ENCODE measurements at regions not wholly inside any gene's neighbourhood (a gene's known extent, or its start where the extent isn't known, plus 50 kb on each side); places are given as distances from the start of the nearest gene placed in this dataset.

DNA sequence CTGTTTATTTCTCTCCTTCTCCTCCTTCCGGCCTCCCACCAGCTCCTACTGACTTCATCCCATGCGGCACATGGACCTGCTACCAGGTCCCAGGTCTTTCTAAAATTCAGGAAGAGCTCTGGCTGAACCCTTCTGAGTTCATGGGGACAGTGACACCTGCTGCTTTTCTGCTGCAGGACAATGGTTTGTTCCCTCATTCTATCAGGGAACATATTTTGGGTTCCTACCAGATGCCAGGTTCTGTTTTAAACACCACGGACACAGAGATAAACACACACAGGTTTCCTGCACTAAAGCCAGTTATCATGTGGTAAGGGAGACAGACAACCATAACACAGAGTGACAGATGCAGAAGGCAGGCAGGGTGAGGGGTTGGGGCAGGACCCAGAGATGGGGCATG, 114.0 kb upstream of the RAB4A start (continued):
- TF ChIP-seq, protein P1, sequence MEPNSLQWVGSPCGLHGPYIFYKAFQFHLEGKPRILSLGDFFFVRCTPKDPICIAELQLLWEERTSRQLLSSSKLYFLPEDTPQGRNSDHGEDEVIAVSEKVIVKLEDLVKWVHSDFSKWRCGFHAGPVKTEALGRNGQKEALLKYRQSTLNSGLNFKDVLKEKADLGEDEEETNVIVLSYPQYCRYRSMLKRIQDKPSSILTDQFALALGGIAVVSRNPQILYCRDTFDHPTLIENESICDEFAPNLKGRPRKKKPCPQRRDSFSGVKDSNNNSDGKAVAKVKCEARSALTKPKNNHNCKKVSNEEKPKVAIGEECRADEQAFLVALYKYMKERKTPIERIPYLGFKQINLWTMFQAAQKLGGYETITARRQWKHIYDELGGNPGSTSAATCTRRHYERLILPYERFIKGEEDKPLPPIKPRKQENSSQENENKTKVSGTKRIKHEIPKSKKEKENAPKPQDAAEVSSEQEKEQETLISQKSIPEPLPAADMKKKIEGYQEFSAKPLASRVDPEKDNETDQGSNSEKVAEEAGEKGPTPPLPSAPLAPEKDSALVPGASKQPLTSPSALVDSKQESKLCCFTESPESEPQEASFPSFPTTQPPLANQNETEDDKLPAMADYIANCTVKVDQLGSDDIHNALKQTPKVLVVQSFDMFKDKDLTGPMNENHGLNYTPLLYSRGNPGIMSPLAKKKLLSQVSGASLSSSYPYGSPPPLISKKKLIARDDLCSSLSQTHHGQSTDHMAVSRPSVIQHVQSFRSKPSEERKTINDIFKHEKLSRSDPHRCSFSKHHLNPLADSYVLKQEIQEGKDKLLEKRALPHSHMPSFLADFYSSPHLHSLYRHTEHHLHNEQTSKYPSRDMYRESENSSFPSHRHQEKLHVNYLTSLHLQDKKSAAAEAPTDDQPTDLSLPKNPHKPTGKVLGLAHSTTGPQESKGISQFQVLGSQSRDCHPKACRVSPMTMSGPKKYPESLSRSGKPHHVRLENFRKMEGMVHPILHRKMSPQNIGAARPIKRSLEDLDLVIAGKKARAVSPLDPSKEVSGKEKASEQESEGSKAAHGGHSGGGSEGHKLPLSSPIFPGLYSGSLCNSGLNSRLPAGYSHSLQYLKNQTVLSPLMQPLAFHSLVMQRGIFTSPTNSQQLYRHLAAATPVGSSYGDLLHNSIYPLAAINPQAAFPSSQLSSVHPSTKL (CRISPR knock-in tag; IDR thresholded peaks at IDR 0.05): no peak
- TF ChIP-seq SMC3 (IDR thresholded peaks at IDR 0.05; ENCODE audit: low read length) (peak; percentile 95), JUND (CRISPR knock-in tag; IDR thresholded peaks at IDR 0.05) (no peak), RELA (CRISPR knock-in tag; IDR thresholded peaks at IDR 0.05) (no peak), ZNF570 (CRISPR knock-in tag; IDR thresholded peaks at IDR 0.05; ENCODE audit: borderline replicate concordance) (no peak), GATAD2A (CRISPR knock-in tag; IDR thresholded peaks at IDR 0.05) (peak; percentile 34; the same call in 1 of the 2 replicates), STAG1 (CRISPR knock-in tag; IDR thresholded peaks at IDR 0.05) (peak; percentile 97), ZNF337 (CRISPR knock-in tag; IDR thresholded peaks at IDR 0.05; ENCODE audit: borderline replicate concordance, low read depth) (no peak), SMAD1 (CRISPR knock-in tag; IDR thresholded peaks at IDR 0.05; ENCODE audit: borderline replicate concordance, low read depth) (no peak), SPEN (CRISPR knock-in tag; IDR thresholded peaks at IDR 0.05; ENCODE audit: low read depth) (no peak), RORA (CRISPR knock-in tag; IDR thresholded peaks at IDR 0.05) (no peak)
- TF ChIP-seq, protein P2, sequence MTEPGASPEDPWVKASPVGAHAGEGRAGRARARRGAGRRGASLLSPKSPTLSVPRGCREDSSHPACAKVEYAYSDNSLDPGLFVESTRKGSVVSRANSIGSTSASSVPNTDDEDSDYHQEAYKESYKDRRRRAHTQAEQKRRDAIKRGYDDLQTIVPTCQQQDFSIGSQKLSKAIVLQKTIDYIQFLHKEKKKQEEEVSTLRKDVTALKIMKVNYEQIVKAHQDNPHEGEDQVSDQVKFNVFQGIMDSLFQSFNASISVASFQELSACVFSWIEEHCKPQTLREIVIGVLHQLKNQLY (CRISPR knock-in tag; IDR thresholded peaks at IDR 0.05): no peak
- TF ChIP-seq, protein P3, sequence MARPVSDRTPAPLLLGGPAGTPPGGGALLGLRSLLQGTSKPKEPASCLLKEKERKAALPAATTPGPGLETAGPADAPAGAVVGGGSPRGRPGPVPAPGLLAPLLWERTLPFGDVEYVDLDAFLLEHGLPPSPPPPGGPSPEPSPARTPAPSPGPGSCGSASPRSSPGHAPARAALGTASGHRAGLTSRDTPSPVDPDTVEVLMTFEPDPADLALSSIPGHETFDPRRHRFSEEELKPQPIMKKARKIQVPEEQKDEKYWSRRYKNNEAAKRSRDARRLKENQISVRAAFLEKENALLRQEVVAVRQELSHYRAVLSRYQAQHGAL (CRISPR knock-in tag; IDR thresholded peaks at IDR 0.05; ENCODE audit: not compliant biosample characterization): no peak
- TF ChIP-seq, protein P4, sequence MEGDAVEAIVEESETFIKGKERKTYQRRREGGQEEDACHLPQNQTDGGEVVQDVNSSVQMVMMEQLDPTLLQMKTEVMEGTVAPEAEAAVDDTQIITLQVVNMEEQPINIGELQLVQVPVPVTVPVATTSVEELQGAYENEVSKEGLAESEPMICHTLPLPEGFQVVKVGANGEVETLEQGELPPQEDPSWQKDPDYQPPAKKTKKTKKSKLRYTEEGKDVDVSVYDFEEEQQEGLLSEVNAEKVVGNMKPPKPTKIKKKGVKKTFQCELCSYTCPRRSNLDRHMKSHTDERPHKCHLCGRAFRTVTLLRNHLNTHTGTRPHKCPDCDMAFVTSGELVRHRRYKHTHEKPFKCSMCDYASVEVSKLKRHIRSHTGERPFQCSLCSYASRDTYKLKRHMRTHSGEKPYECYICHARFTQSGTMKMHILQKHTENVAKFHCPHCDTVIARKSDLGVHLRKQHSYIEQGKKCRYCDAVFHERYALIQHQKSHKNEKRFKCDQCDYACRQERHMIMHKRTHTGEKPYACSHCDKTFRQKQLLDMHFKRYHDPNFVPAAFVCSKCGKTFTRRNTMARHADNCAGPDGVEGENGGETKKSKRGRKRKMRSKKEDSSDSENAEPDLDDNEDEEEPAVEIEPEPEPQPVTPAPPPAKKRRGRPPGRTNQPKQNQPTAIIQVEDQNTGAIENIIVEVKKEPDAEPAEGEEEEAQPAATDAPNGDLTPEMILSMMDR (CRISPR knock-in tag; IDR thresholded peaks at IDR 0.05): peak; percentile 72
- TF ChIP-seq, protein P5, sequence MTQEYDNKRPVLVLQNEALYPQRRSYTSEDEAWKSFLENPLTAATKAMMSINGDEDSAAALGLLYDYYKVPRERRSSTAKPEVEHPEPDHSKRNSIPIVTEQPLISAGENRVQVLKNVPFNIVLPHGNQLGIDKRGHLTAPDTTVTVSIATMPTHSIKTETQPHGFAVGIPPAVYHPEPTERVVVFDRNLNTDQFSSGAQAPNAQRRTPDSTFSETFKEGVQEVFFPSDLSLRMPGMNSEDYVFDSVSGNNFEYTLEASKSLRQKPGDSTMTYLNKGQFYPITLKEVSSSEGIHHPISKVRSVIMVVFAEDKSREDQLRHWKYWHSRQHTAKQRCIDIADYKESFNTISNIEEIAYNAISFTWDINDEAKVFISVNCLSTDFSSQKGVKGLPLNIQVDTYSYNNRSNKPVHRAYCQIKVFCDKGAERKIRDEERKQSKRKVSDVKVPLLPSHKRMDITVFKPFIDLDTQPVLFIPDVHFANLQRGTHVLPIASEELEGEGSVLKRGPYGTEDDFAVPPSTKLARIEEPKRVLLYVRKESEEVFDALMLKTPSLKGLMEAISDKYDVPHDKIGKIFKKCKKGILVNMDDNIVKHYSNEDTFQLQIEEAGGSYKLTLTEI (CRISPR knock-in tag; conservative IDR thresholded peaks at IDR 0.05): no peak
- TF ChIP-seq, protein P6, sequence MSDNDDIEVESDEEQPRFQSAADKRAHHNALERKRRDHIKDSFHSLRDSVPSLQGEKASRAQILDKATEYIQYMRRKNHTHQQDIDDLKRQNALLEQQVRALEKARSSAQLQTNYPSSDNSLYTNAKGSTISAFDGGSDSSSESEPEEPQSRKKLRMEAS (IDR thresholded peaks at IDR 0.05): peak; percentile 36; the same call in 1 of the 2 replicates
- TF ChIP-seq, protein P7, sequence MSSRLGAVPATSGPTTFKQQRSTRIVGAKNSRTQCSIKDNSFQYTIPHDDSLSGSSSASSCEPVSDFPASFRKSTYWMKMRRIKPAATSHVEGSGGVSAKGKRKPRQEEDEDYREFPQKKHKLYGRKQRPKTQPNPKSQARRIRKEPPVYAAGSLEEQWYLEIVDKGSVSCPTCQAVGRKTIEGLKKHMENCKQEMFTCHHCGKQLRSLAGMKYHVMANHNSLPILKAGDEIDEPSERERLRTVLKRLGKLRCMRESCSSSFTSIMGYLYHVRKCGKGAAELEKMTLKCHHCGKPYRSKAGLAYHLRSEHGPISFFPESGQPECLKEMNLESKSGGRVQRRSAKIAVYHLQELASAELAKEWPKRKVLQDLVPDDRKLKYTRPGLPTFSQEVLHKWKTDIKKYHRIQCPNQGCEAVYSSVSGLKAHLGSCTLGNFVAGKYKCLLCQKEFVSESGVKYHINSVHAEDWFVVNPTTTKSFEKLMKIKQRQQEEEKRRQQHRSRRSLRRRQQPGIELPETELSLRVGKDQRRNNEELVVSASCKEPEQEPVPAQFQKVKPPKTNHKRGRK (CRISPR knock-in tag; IDR thresholded peaks at IDR 0.05): no peak
- TF ChIP-seq, protein P8, sequence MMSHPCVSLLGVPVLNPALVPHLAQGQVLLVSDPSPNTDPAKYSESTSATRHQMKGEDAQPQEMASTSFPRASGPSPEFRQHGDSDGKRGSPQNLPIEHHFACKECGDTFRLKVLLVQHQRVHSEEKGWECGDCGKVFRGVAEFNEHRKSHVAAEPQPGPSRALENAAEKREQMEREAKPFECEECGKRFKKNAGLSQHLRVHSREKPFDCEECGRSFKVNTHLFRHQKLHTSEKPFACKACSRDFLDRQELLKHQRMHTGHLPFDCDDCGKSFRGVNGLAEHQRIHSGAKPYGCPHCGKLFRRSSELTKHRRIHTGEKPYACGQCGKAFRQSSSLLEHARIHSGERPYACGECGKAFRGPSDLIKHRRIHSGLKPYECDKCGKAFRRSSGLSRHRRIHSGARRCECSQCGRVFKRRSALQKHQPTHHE (CRISPR knock-in tag; IDR thresholded peaks at IDR 0.05; ENCODE audit: borderline replicate concordance): no peak

All from HepG2 (cell line).